Activated naive CD4-positive, alpha-beta T cell treated with anti-CD3 and anti-CD28 coated beads, Interleukin-2, amount 50 U/mL, for 24 hours (primary cell): ENCODE measurements at regions not wholly inside any gene's neighbourhood (a gene's known extent, or its start where the extent isn't known, plus 50 kb on each side); places are given as distances from the start of the nearest gene placed in this dataset.

Source experiments
- H3K27ac Mint-ChIP-seq: one replicate; pipeline ENCODE4 v1.8.0; 2021; ENCODE audit warnings: mild to moderate bottlenecking, mixed read lengths
- H3K27me3 Mint-ChIP-seq: one replicate; pipeline ENCODE4 v1.8.0; 2021; ENCODE audit warnings: mixed read lengths
- H3K36me3 Mint-ChIP-seq: one replicate; pipeline ENCODE4 v1.8.0; 2021; ENCODE audit warnings: mixed read lengths
- H3K4me1 Mint-ChIP-seq: one replicate; pipeline ENCODE4 v1.8.0; 2021; ENCODE audit warnings: mixed read lengths
- H3K4me3 Mint-ChIP-seq: one replicate; pipeline ENCODE4 v1.8.0; 2021; ENCODE audit warnings: mild to moderate bottlenecking, mixed read lengths
- H3K9me3 Mint-ChIP-seq: one replicate; pipeline ENCODE4 v1.8.0; 2021; ENCODE audit warnings: mixed read lengths

- Mint-ChIP-seq H3K27me3 (no peaks in the 10 kb centered on the region), H3K36me3 (no peaks in the 10 kb centered on the region), H3K4me3 (no peak overlapping the region), H3K27ac (no peak overlapping the region), H3K4me1 (no peaks in the 10 kb centered on the region), H3K9me3 (no peaks in the 10 kb centered on the region)
Measured at GRCh38 chr5:141781910-141782309, 96.3 kb downstream of the PCDH1 start.

GRCh38 chr5:141780952-141781781, 97.0 kb downstream of the PCDH1 start:
- no peak overlapping the region for H3K27ac Mint-ChIP-seq
- H3K9me3 Mint-ChIP-seq, result no peaks in the 10 kb centered on the region
- no peak overlapping the region for H3K4me3 Mint-ChIP-seq
- H3K27me3 Mint-ChIP-seq, result no peaks in the 10 kb centered on the region
- no peaks in the 10 kb centered on the region for H3K36me3 Mint-ChIP-seq
- H3K4me1 Mint-ChIP-seq, result no peaks in the 10 kb centered on the region

DNA sequence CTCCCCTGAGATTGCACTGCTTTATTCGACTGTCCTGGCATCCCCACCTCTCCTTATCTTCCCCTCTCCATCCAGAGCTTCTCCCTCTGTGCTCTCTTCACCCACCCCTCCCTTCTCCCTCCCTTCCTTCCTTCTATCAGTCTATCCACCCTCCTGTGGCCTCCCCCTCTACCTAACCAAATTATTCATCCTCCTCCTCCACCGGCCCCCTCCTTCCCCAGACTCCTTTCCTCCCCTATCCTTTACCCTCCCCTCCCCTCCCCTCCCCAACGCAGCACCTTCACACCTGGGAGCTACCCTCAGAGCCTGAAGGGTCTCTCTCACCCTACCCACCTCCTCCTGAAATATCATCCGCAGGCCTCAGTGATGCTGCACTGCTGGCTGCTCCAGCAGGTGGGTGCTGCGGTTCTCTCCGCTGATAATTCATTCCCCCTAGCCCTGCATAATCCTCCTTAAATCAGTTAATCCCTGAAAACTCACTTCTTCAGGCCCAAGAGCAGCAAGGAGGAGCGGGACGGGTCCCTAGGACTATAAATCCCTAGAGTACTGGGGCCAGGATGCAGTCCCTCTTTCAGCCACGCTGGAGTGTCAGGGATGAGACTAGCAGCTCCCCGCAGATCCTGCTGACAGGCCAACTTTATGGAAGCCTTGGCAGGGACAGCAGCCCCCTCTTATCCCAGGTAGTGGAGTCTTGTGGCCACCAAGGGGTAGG, 97.8 kb downstream of the PCDH1 start:
- Mint-ChIP-seq H3K9me3 (no peaks in the 10 kb centered on the region), H3K27ac (no peak overlapping the region), H3K4me1 (no peaks in the 10 kb centered on the region), H3K36me3 (no peaks in the 10 kb centered on the region), H3K4me3 (no peak overlapping the region), H3K27me3 (no peaks in the 10 kb centered on the region)

DNA sequence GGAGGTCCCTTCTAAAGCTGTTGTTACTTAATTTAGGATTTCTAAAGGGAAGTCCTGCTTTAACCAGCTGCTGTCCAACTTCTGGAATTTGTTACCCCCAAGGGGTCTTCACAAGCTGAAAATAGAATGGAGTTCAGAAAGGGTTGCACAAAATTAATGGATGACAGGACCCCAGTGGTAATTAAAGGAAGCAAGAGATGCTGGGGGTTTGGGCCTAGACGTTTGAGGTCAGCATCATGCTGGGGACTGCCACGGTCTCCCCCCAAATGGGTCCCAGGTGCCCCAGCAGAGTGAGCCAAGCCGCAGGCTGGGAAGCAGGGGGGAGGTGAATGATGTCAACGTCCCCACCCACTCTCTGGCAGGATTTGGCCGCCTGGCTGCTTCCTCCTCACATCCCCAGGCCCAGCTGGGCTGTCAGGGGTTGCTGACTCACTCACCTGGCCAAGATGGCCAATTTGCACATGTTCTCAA, 97.5 kb upstream of the ARAP3 start:
- no peaks in the 10 kb centered on the region for H3K27me3 Mint-ChIP-seq
- H3K4me3 Mint-ChIP-seq, result no peak overlapping the region
- H3K9me3 Mint-ChIP-seq, result no peaks in the 10 kb centered on the region
- H3K27ac Mint-ChIP-seq, result no peak overlapping the region
- no peaks in the 10 kb centered on the region for H3K36me3 Mint-ChIP-seq
- no peaks in the 10 kb centered on the region for H3K4me1 Mint-ChIP-seq

DNA sequence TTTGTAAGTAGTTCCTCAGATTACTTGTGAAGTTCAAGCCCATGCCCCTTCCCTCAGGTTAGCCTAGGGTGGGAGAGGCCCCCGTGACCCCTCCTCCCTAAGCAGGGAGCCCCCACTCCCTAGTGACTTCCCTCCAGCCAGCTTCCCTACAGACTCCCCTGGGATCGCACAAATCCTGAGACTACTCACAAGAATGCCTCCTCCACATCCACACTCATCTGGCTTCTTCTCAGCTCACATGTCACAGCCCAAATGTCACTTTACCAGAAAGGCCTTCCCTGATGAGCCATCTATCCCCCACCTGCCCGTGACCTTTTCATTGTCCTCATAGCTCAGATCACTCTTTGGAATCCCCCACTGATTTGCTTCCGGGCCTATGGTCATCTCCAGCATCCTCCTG, 96.7 kb upstream of the ARAP3 start:
- H3K4me1 Mint-ChIP-seq, result no peaks in the 10 kb centered on the region

DNA sequence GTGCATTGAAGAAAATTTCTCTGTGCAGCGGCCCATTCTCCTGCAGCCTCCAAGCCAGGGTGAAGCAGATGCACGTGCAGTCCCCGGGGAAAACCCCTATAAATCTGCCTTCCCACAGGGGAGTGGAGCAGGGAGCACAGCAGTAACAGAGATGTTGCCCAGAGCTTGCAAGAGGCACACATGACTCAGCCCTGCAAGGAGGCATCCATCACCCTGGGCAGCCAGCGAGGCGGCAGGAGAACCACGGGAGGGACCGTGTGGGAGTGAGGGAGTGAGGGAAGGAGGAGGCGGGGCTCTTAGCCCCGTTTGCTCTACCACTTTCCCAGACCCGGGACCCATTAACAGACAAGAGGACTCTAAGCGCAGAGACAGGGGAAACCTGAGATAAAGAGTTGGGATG, 96.2 kb upstream of the ARAP3 start:
- Mint-ChIP-seq H3K9me3 (no peaks in the 10 kb centered on the region), H3K4me1 (no peaks in the 10 kb centered on the region), H3K27ac (no peak overlapping the region), H3K36me3 (no peaks in the 10 kb centered on the region), H3K4me3 (no peak overlapping the region), H3K27me3 (no peaks in the 10 kb centered on the region)

More for the DNA sequence above, 96.7 kb upstream of the ARAP3 start:
- no peak overlapping the region for H3K27ac Mint-ChIP-seq
- no peaks in the 10 kb centered on the region for H3K27me3 Mint-ChIP-seq
- H3K4me3 Mint-ChIP-seq, result no peak overlapping the region
- no peaks in the 10 kb centered on the region for H3K36me3 Mint-ChIP-seq
- H3K9me3 Mint-ChIP-seq, result no peaks in the 10 kb centered on the region

GRCh38 chr5:141777711-141778110, 95.7 kb upstream of the ARAP3 start:
- H3K27ac Mint-ChIP-seq, result no peak overlapping the region
- H3K4me3 Mint-ChIP-seq, result no peak overlapping the region
- H3K36me3 Mint-ChIP-seq, result no peaks in the 10 kb centered on the region
- no peaks in the 10 kb centered on the region for H3K27me3 Mint-ChIP-seq
- no peaks in the 10 kb centered on the region for H3K9me3 Mint-ChIP-seq
- no peaks in the 10 kb centered on the region for H3K4me1 Mint-ChIP-seq

- Mint-ChIP-seq H3K4me3 (no peak overlapping the region), H3K4me1 (no peaks in the 10 kb centered on the region), H3K36me3 (no peaks in the 10 kb centered on the region), H3K27ac (no peak overlapping the region), H3K27me3 (peaks cover 3% of the 10 kb centered on the region), H3K9me3 (no peaks in the 10 kb centered on the region)
Measured at GRCh38 chr5:141777130-141777529, 95.1 kb upstream of the ARAP3 start.

DNA sequence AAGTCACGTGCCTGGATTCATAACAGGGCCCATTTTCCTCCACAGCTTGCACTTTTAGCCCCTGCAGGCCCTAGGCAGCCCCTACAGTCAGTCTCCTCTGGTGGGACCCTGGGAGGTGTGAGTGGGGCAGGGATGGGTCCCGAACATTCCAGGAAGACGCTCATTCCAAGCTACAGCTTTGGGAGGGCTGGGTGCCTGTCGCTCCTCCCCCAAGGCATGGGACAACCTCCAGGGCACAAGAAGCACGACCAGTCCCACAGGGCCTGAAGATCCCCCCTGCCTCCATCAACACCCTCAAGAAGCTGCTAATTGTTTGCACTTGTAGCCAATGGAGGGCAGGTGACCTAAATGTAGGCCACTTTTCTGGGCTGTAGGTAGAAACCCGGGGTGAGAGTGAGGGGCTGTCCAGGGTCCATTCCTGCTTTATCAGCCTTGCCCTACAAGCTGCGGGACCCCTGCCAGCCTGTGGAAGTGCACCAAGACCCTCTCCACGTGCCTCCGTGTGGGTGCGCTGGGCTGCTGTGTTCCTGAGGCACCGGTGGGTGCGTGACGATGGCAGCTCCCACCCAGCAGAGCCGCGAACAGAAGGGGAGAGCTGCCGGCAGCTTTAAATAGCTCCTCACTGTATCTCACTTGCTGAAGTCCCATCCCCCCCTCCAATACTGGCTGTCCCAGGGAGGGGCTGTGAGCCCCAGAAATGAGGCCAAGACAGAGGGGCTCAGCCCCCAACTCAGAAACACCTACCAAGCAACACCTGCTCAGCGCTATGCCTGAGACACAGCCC, 91.9 kb upstream of the ARAP3 start:
- Mint-ChIP-seq H3K36me3 (no peaks in the 10 kb centered on the region), H3K9me3 (no peaks in the 10 kb centered on the region), H3K27me3 (peaks cover 5% of the 10 kb centered on the region), H3K4me3 (no peak overlapping the region), H3K27ac (no peak overlapping the region), H3K4me1 (no peaks in the 10 kb centered on the region)

- Mint-ChIP-seq H3K27me3 (peaks cover 5% of the 10 kb centered on the region), H3K4me1 (no peaks in the 10 kb centered on the region), H3K36me3 (no peaks in the 10 kb centered on the region), H3K27ac (no peak overlapping the region), H3K4me3 (no peak overlapping the region), H3K9me3 (no peaks in the 10 kb centered on the region)
Measured at GRCh38 chr5:141772281-141772680, 90.3 kb upstream of the ARAP3 start.

DNA sequence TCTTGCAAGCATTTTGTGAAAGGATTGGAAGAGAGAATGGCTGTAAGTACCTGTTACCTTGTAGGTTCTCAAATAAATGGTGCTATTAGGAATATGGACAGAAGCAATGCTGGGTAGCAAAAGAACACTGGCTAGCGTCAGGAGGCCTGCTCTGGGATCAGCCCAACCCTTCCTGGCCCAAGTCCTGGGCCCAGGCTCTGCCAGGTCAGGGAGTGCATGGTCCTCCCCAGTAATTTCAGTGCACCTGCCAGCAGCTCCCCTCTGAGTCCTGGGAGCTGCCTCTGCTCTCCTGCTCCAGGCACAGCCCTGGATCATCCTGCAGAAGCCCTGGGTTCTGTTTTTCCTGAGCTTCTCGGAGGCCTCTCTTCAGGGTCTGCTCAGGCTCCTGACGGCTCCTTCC, 89.5 kb upstream of the ARAP3 start:
- H3K4me1 Mint-ChIP-seq, result no peaks in the 10 kb centered on the region
- H3K27me3 Mint-ChIP-seq, result peaks cover 5% of the 10 kb centered on the region
- H3K27ac Mint-ChIP-seq, result no peak overlapping the region
- no peak overlapping the region for H3K4me3 Mint-ChIP-seq
- no peaks in the 10 kb centered on the region for H3K9me3 Mint-ChIP-seq
- no peaks in the 10 kb centered on the region for H3K36me3 Mint-ChIP-seq

- H3K27ac Mint-ChIP-seq, result no peak overlapping the region
- no peaks in the 10 kb centered on the region for H3K9me3 Mint-ChIP-seq
Measured at GRCh38 chr5:141771031-141771430, 89.0 kb upstream of the ARAP3 start.

GRCh38 chr5:141769671-141770070, 87.6 kb upstream of the ARAP3 start:
- no peak overlapping the region for H3K27ac Mint-ChIP-seq
- H3K27me3 Mint-ChIP-seq, result peaks cover 5% of the 10 kb centered on the region
- H3K9me3 Mint-ChIP-seq, result no peaks in the 10 kb centered on the region
- no peaks in the 10 kb centered on the region for H3K4me1 Mint-ChIP-seq
- no peaks in the 10 kb centered on the region for H3K36me3 Mint-ChIP-seq
- no peak overlapping the region for H3K4me3 Mint-ChIP-seq

More at GRCh38 chr5:141771031-141771430, 89.0 kb upstream of the ARAP3 start:
- Mint-ChIP-seq H3K36me3 (no peaks in the 10 kb centered on the region), H3K4me3 (no peak overlapping the region), H3K27me3 (peaks cover 5% of the 10 kb centered on the region), H3K4me1 (no peaks in the 10 kb centered on the region)

GRCh38 chr5:141767671-141768070, 85.6 kb upstream of the ARAP3 start:
- H3K27me3 Mint-ChIP-seq, result peaks cover 5% of the 10 kb centered on the region
- no peak overlapping the region for H3K4me3 Mint-ChIP-seq
- H3K27ac Mint-ChIP-seq, result no peak overlapping the region
- H3K36me3 Mint-ChIP-seq, result no peaks in the 10 kb centered on the region
- no peaks in the 10 kb centered on the region for H3K9me3 Mint-ChIP-seq
- H3K4me1 Mint-ChIP-seq, result no peaks in the 10 kb centered on the region

DNA sequence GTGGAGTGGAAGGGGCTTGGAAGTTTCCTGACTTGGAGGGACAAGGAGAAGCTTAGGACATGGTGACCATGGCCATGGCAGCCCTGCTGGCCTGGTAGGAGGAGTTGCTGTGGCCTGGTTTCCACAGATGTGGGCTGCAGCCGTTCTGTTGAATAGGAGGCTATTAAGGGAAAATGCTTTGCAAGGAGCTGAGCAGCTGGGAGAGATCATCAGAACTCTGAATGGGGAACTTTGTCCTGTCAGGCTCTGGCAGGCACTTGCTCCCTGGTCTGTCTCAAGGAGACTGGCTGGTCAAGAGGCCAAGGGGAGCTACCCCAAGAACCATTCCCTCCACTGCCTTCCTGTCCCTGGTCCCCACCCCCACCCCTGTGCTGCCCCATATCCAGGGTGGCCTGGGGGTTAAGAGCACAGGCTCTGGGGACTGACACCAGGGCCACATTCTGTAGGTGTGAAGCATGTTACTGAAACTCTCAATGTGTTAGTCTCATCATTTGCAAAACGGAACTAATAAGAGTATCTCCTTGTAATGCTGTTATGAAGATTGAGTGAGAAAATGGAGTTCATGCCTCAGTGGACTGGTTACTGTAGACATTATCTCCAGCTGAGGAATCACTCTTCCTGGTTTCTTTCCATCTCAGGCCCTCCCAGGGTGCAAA, 84.0 kb upstream of the ARAP3 start:
- H3K9me3 Mint-ChIP-seq, result no peaks in the 10 kb centered on the region
- no peaks in the 10 kb centered on the region for H3K4me1 Mint-ChIP-seq
- no peak overlapping the region for H3K4me3 Mint-ChIP-seq
- H3K27ac Mint-ChIP-seq, result no peak overlapping the region
- H3K27me3 Mint-ChIP-seq, result peaks cover 6% of the 10 kb centered on the region
- H3K36me3 Mint-ChIP-seq, result no peaks in the 10 kb centered on the region
